OCI-LY7 (cell line): ENCODE measurements at regions not wholly inside any gene's neighbourhood (a gene's known extent, or its start where the extent isn't known, plus 50 kb on each side); places are given as distances from the start of the nearest gene placed in this dataset.

Experiments used
- BruUV-seq: library from RNA; stranded (reverse); fragments of 400-500 nt; replicated peaks from 2 replicates; lab custom pipeline; 2021; lab: Mats Ljungman, UMichigan
- CTCF ChIA-PET: fragments of 300-600 bp; sonication (Branson Sonifier 250); formaldehyde crosslinking; loops from one replicate; lab custom pipeline; 2022; ENCODE audit warnings: antibody characterized with exemption; ENCODE audit not compliant: unreplicated experiment; lab: Charles Lee
- POLR2A ChIA-PET: fragments of 300-600 bp; sonication (Branson Sonifier 250); formaldehyde crosslinking; loops from one replicate; lab custom pipeline; 2022; ENCODE audit warnings: antibody characterized with exemption; lab: Charles Lee
- DNase-seq: peaks from one replicate; pipeline ENCODE4 v3.0.0-alpha.2; 2015; ENCODE audit warnings: low spot score
- H2AFZ ChIP-seq: fragments of 200-600 bp; sonication (generic), shearing (Covaris generic); 2 replicates; pipeline ENCODE4 v1.6.1; 2014; ENCODE audit warnings: mild to moderate bottlenecking, antibody characterized with exemption, low read length, moderate library complexity
- H3K27ac ChIP-seq: fragments of 200-600 bp; sonication (generic); 2 replicates; pipeline ENCODE4 v1.5.1; 2014; ENCODE audit warnings: mixed run types, low read depth, mild to moderate bottlenecking, moderate library complexity, low read length, inconsistent platforms; ENCODE audit not compliant: poor library complexity, severe bottlenecking
- H3K36me3 ChIP-seq: fragments of 200-600 bp; sonication (generic); 2 replicates; pipeline ENCODE4 v1.6.1; 2014; ENCODE audit warnings: mild to moderate bottlenecking, antibody characterized with exemption, low read length, moderate library complexity, mixed read lengths; ENCODE audit not compliant: insufficient read depth
- H3K4me1 ChIP-seq: fragments of 200-600 bp; sonication (generic); 2 replicates; pipeline ENCODE4 v1.5.1; 2014; ENCODE audit warnings: mild to moderate bottlenecking, low read length; ENCODE audit not compliant: insufficient read depth, poor library complexity, severe bottlenecking
- H3K4me2 ChIP-seq: fragments of 200-600 bp; sonication (generic); 2 replicates; pipeline ENCODE4 v1.6.1; 2014; ENCODE audit warnings: mild to moderate bottlenecking, low read length
- H3K4me3 ChIP-seq: fragments of 200-600 bp; sonication (generic); 2 replicates; pipeline ENCODE4 v1.5.1; 2014; ENCODE audit warnings: mild to moderate bottlenecking, low read depth, low read length; ENCODE audit not compliant: poor library complexity, severe bottlenecking
- H3K79me2 ChIP-seq: fragments of 200-600 bp; sonication (generic); 2 replicates; pipeline ENCODE4 v1.6.1; 2016; ENCODE audit warnings: low read depth, mild to moderate bottlenecking, low read length, moderate library complexity, mixed read lengths; ENCODE audit not compliant: insufficient read depth
- H3K9me2 ChIP-seq: fragments of 200-600 bp; sonication (generic); 2 replicates; pipeline ENCODE4 v1.6.1; 2016; ENCODE audit warnings: mild to moderate bottlenecking, low read length, mixed read lengths; ENCODE audit not compliant: insufficient read depth
- H3K9me3 ChIP-seq: fragments of 200-600 bp; sonication (generic); 2 replicates; pipeline ENCODE4 v1.6.1; 2014; ENCODE audit warnings: mild to moderate bottlenecking, mixed run types, low read length, mixed read lengths
- H4K20me1 ChIP-seq: fragments of 200-600 bp; sonication (generic); 2 replicates; pipeline ENCODE4 v1.6.1; 2014; ENCODE audit warnings: mild to moderate bottlenecking, antibody characterized with exemption, low read length, moderate library complexity, mixed read lengths; ENCODE audit not compliant: insufficient read depth
- CTCF ChIP-seq: fragments of 200-600 bp; sonication (generic); conservative IDR thresholded peaks from 2 replicates; pipeline ENCODE4 v1.5.1; 2014; ENCODE audit warnings: mild to moderate bottlenecking, antibody characterized with exemption, low read length, moderate library complexity, mixed read lengths
- EZH2phosphoT487 ChIP-seq: fragments of 200-600 bp; sonication (generic); IDR thresholded peaks from 2 replicates; pipeline ENCODE4 v1.6.1; 2018; ENCODE audit warnings: low read depth, borderline replicate concordance, mild to moderate bottlenecking, mixed run types, antibody characterized with exemption, low read length, moderate library complexity, mixed read lengths
- intact Hi-C: fragments of 100-400 bp; cut with micrococcal nuclease; formaldehyde crosslinking; loops from one replicate; pipeline ENCODE4 v1.10.0; 2022; ENCODE audit not compliant: unreplicated experiment

GRCh38 chr3:103909395-103909794 lies 1457.3 kb upstream of the ALCAM start:
- Histone ChIP-seq H3K4me1 (no peaks in the 10 kb centered on the region), H3K4me2 (no peak overlapping the region), H3K9me2 (no peaks in the 10 kb centered on the region), H3K27ac (no peak overlapping the region), H3K36me3 (no peaks in the 10 kb centered on the region), H3K9me3 (no peaks in the 10 kb centered on the region), H3K4me3 (no peak overlapping the region), H3K79me2 (no peaks in the 10 kb centered on the region), H2AFZ (no peak overlapping the region), H4K20me1 (no peaks in the 10 kb centered on the region)
- no peak for TF ChIP-seq CTCF
- TF ChIP-seq EZH2phosphoT487: no peak
- intact Hi-C loops: no loop called here
- no peak for DNase-seq
- POLR2A ChIA-PET: interaction anchor here (0.6 kb wide), 1 partner anchor 566 kb away, joined by 3 read pairs; no protein-coding TSS in a partner anchor
- BruUV-seq: no TSS peak
- CTCF ChIA-PET: no interaction called here

GRCh38 chr3:103918336-103918735 lies 1448.4 kb upstream of the ALCAM start:
- H2AFZ ChIP-seq: no peak overlapping the region
- BruUV-seq: no TSS peak
- CTCF ChIA-PET: no interaction called here
- H3K27ac ChIP-seq: no peak overlapping the region
- TF ChIP-seq EZH2phosphoT487: no peak
- TF ChIP-seq CTCF: no peak
- no peaks in the 10 kb centered on the region for H3K36me3 ChIP-seq
- no peak overlapping the region for H3K4me2 ChIP-seq
- H3K79me2 ChIP-seq: no peaks in the 10 kb centered on the region
- no peaks in the 10 kb centered on the region for H3K9me3 ChIP-seq
- DNase-seq: no peak
- no peaks in the 10 kb centered on the region for H3K4me1 ChIP-seq
- H4K20me1 ChIP-seq: no peaks in the 10 kb centered on the region
- no peak overlapping the region for H3K4me3 ChIP-seq
- intact Hi-C loops: no loop called here
- POLR2A ChIA-PET: no interaction called here
- H3K9me2 ChIP-seq: no peaks in the 10 kb centered on the region

DNA sequence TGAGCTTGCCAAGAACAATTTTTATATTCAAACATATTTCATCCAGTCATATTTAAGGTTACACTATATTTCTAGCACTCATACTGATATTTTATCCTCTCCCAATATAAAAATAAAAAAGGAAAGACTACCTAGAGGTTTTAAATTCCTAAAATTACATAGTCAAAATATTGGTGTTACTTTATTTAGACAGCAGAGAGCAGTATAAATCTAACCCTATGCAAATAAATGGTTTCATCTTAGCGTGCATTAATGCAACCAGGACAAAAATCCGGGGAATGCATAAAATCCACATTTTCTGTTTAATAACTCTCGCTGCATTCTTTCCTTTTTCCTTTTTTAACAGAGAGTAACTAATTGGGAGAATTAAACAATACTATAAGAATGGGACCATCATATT lies 1447.4 kb upstream of the ALCAM start:
- H2AFZ ChIP-seq: no peak overlapping the region
- TF ChIP-seq EZH2phosphoT487 (no peak), CTCF (no peak)
- no peak overlapping the region for H3K4me2 ChIP-seq
- no peak overlapping the region for H3K4me3 ChIP-seq
- intact Hi-C loops: no loop called here
- ChIA-PET POLR2A (interaction anchor here (0.6 to 1.0 kb wide), 3 partner anchors 35 to 561 kb away, joined by 3 read pairs; no protein-coding TSS in a partner anchor), CTCF (no interaction called here)
- BruUV-seq: no TSS peak
- H3K9me3 ChIP-seq: no peaks in the 10 kb centered on the region
- H3K4me1 ChIP-seq: no peaks in the 10 kb centered on the region
- DNase-seq: no peak
- H4K20me1 ChIP-seq: no peaks in the 10 kb centered on the region
- H3K9me2 ChIP-seq: no peaks in the 10 kb centered on the region
- H3K79me2 ChIP-seq: no peaks in the 10 kb centered on the region
- H3K27ac ChIP-seq: no peak overlapping the region
- no peaks in the 10 kb centered on the region for H3K36me3 ChIP-seq
